HCT116 (cell line): ENCODE measurements at regions not wholly inside any gene's neighbourhood (a gene's known extent, or its start where the extent isn't known, plus 50 kb on each side); places are given as distances from the start of the nearest gene placed in this dataset.

Experiments
- ATAC-seq: fragments of 200-7000 bp; cut with Tn5 transposase; 2 replicates; pipeline ENCODE4 v1.9.1; 2020; ENCODE audit warnings: mild to moderate bottlenecking, moderate library complexity
- BruUV-seq: library from RNA; stranded (reverse); fragments of 400-500 nt; replicated peaks from 2 replicates; lab custom pipeline; 2021; lab: Mats Ljungman, UMichigan
- CTCF ChIA-PET: fragments of 300-600 bp; sonication (Branson Sonifier 250); formaldehyde crosslinking; loops from one replicate; lab custom pipeline; 2021; ENCODE audit warnings: antibody characterized with exemption; lab: Charles Lee
- POLR2A ChIA-PET: fragments of 300-600, 350-600 bp; sonication (Branson Sonifier 250); formaldehyde crosslinking; loops from one replicate; lab custom pipeline; 2021; ENCODE audit warnings: antibody characterized with exemption; lab: Charles Lee
- RAD21 ChIA-PET, 2 experiments: fragments of 300-600 bp; sonication (Branson Sonifier 250); formaldehyde crosslinking; loops; one replicate each; lab custom pipeline; 2023; ENCODE audit warnings: low total read pairs in 2 of 2; ENCODE audit not compliant: uncharacterized antibody in 2 of 2, unreplicated experiment in 2 of 2, low non-redundant PET in 1 of 2; lab: Charles Lee
- DNase-seq: peaks from one replicate; pipeline ENCODE4 v3.0.0-alpha.2; 2010; ENCODE audit warnings: low read depth, low spot score
- H2AFZ ChIP-seq: fragments of 200-600 bp; shearing (Covaris generic), sonication (generic); 2 replicates; pipeline ENCODE4 v1.6.1; 2017; ENCODE audit warnings: low read depth, mixed run types, mixed read lengths, antibody characterized with exemption, low read length; ENCODE audit not compliant: poor library complexity, severe bottlenecking
- H3K27ac ChIP-seq: 2 replicates; pipeline ENCODE4 v1.5.1; 2012; ENCODE audit warnings: low read depth, low read length
- H3K27me3 ChIP-seq: fragments of 200-600 bp; sonication (generic); 2 replicates; pipeline ENCODE4 v1.6.1; 2016; ENCODE audit warnings: mixed run types, low read length, mixed read lengths; ENCODE audit not compliant: insufficient read depth
- H3K36me3 ChIP-seq, 2 experiments: fragments of 200-500 bp in 1 of 2; fragments of 200-600 bp in 1 of 2; sonication (Bioruptor generic) in 1 of 2; sonication (generic) in 1 of 2; 2 replicates each; pipeline versions ENCODE4 v1.5.1 to v1.6.1; 2014 to 2016; ENCODE audit warnings: low read length in 2 of 2, inconsistent platforms in 1 of 2, mixed read lengths in 1 of 2, mixed run types in 1 of 2; ENCODE audit not compliant: insufficient read depth in 2 of 2, control insufficient read depth in 1 of 2
- H3K4me1 ChIP-seq, 2 experiments: fragments of 200-600 bp in 1 of 2; sonication (generic) in 1 of 2; 2 replicates each; pipeline versions ENCODE4 v1.5.1 to v1.6.1; 2012 to 2017; ENCODE audit warnings: low read length in 2 of 2, inconsistent platforms in 1 of 2, mild to moderate bottlenecking in 1 of 2, mixed read lengths in 1 of 2, mixed run types in 1 of 2, moderate library complexity in 1 of 2; ENCODE audit not compliant: insufficient read depth in 2 of 2, control insufficient read depth in 1 of 2
- H3K4me2 ChIP-seq: fragments of 200-600 bp; sonication (generic); 2 replicates; pipeline ENCODE4 v1.6.1; 2017; ENCODE audit warnings: mixed run types, low read length, mixed read lengths
- H3K4me3 ChIP-seq, 2 experiments: fragments of 200-600 bp in 1 of 2; sonication (generic) in 1 of 2; replicated peaks in 1 of 2; 2 replicates each; pipeline ENCODE4 v1.5.1; 2011 to 2016; ENCODE audit warnings: low read length in 2 of 2, control low read depth in 1 of 2, low read depth in 1 of 2, mild to moderate bottlenecking in 1 of 2, mixed read lengths in 1 of 2, mixed run types in 1 of 2
- H3K79me2 ChIP-seq: fragments of 200-600 bp; sonication (generic); 2 replicates; pipeline ENCODE4 v1.6.1; 2017; ENCODE audit warnings: mild to moderate bottlenecking, mixed run types, low read length, moderate library complexity, mixed read lengths; ENCODE audit not compliant: insufficient read depth
- H3K9ac ChIP-seq: fragments of 200-600 bp; sonication (generic); 2 replicates; pipeline ENCODE4 v1.6.1; 2016; ENCODE audit warnings: low read length, mixed read lengths
- H3K9me2 ChIP-seq: fragments of 200-600 bp; sonication (generic), shearing (Covaris generic); 2 replicates; pipeline ENCODE4 v1.6.1; 2017; ENCODE audit warnings: mixed run types, mild to moderate bottlenecking, moderate library complexity; ENCODE audit not compliant: insufficient read depth
- H3K9me3 ChIP-seq, 2 experiments: fragments of 200-500 bp in 1 of 2; fragments of 200-600 bp in 1 of 2; sonication (Bioruptor generic) in 1 of 2; sonication (generic) in 1 of 2; 2 replicates each; pipeline ENCODE4 v1.6.1; 2014 to 2017; ENCODE audit warnings: low read length in 2 of 2, mixed read lengths in 2 of 2, inconsistent platforms in 1 of 2, low read depth in 1 of 2, mild to moderate bottlenecking in 1 of 2, mixed run types in 1 of 2, moderate library complexity in 1 of 2; ENCODE audit not compliant: control insufficient read depth in 1 of 2, insufficient read depth in 1 of 2
- H4K20me1 ChIP-seq: fragments of 200-600 bp; sonication (generic), shearing (Covaris generic); 2 replicates; pipeline ENCODE4 v1.6.1; 2017; ENCODE audit warnings: mixed run types, mild to moderate bottlenecking, moderate library complexity; ENCODE audit not compliant: insufficient read depth
- CTCF ChIP-seq, 3 experiments: fragments of 200-600 bp in 1 of 3; sonication (generic) in 1 of 3; IDR thresholded peaks in 2 of 3; conservative IDR thresholded peaks in 1 of 3; 2 replicates each; pipeline ENCODE4 v1.5.1; 2012 to 2017; ENCODE audit warnings: low read depth in 2 of 3, low read length in 2 of 3, antibody characterized with exemption in 1 of 3, borderline replicate concordance in 1 of 3, control low read depth in 1 of 3, mild to moderate bottlenecking in 1 of 3, mixed read lengths in 1 of 3, mixed run types in 1 of 3, moderate library complexity in 1 of 3; ENCODE audit not compliant: insufficient read depth in 1 of 3
- EZH2phosphoT487 ChIP-seq: fragments of 200-600 bp; IDR thresholded peaks from 2 replicates; pipeline ENCODE4 v1.6.1; 2018; ENCODE audit warnings: antibody characterized with exemption, borderline replicate concordance
- POLR2AphosphoS5 ChIP-seq: IDR thresholded peaks from 2 replicates; pipeline ENCODE4 v1.6.1; 2011; ENCODE audit warnings: mild to moderate bottlenecking, low read depth, low read length, moderate library complexity
- RAD21 ChIP-seq: IDR thresholded peaks from 2 replicates; pipeline ENCODE4 v1.6.1; 2012; ENCODE audit warnings: low read depth, mild to moderate bottlenecking
- SIN3A ChIP-seq: IDR thresholded peaks from 2 replicates; pipeline ENCODE4 v1.6.1; 2012; ENCODE audit warnings: low read depth
- YY1 ChIP-seq: IDR thresholded peaks from 2 replicates; pipeline ENCODE4 v1.6.1; 2011; ENCODE audit warnings: low read length, low read depth, moderate library complexity, mild to moderate bottlenecking; ENCODE audit not compliant: insufficient replicate concordance; ENCODE audit errors: extremely low read depth
- ZNF274 ChIP-seq: fragments of 200-500 bp; sonication (Bioruptor generic); IDR thresholded peaks from 2 replicates; pipeline ENCODE4 v1.6.1; 2014; ENCODE audit warnings: mild to moderate bottlenecking, low read depth, low read length, inconsistent platforms
- intact Hi-C: fragments of 100-400 bp; cut with micrococcal nuclease; formaldehyde crosslinking; loops from 2 replicates; pipeline ENCODE4 v1.10.0; 2022

- Histone ChIP-seq H4K20me1 (no peaks in the 10 kb centered on the region), H3K9ac (no peak overlapping the region), H2AFZ (peak overlapping the region; percentile 82), H3K9me3 (no peaks in the 10 kb centered on the region), H3K27me3 (no peaks in the 10 kb centered on the region), H3K4me3 (no peak overlapping the region), H3K4me2 (peak overlapping the region; percentile 7; the same call in 1 of the 2 replicates), H3K79me2 (no peaks in the 10 kb centered on the region), H3K4me1 (no peaks in the 10 kb centered on the region), H3K9me2 (no peaks in the 10 kb centered on the region), H3K36me3 (no peaks in the 10 kb centered on the region), H3K27ac (no peak overlapping the region)
- no peak for TF ChIP-seq SIN3A
- no peak for TF ChIP-seq ZNF274
- no peak for TF ChIP-seq EZH2phosphoT487
- TF ChIP-seq YY1 = no peak
- TF ChIP-seq CTCF (IDR thresholded peaks at IDR 0.05 in 2 of 3, conservative IDR thresholded peaks at IDR 0.05 in 1 of 3; ENCODE audit: borderline replicate concordance in 1 of 3, insufficient read depth in 1 of 3, low read depth in 2 of 3, low read length in 2 of 3) = peak; percentile 70 to 88 (median 73); a peak in 5 of 6 replicates
- no peak for TF ChIP-seq POLR2AphosphoS5
- TF ChIP-seq RAD21 = peak; percentile 79
- RAD21 ChIA-PET = no interaction called here
- CTCF ChIA-PET = interaction anchor here (0.6 to 2.4 kb wide), 9 partner anchors 15 to 247 kb away, joined by 3 to 17 read pairs (median 4); no protein-coding TSS in a partner anchor
- ATAC-seq (peak; percentile 99), DNase-seq (peak; percentile 46)
- POLR2A ChIA-PET = no interaction called here
- intact Hi-C loops = loop anchor here (1.0 to 2.0 kb wide), 4 partner anchors 47 to 232 kb away; no protein-coding TSS in a partner anchor
- BruUV-seq = no TSS peak
Measured at GRCh38 chr5:157994906-157995519, 136.1 kb upstream of the CLINT1 start.
